ENCODE measurements at regions not wholly inside any gene's neighbourhood (a gene's known extent, or its start where the extent isn't known, plus 50 kb on each side); places are given as distances from the start of the nearest gene placed in this dataset.

DNA sequence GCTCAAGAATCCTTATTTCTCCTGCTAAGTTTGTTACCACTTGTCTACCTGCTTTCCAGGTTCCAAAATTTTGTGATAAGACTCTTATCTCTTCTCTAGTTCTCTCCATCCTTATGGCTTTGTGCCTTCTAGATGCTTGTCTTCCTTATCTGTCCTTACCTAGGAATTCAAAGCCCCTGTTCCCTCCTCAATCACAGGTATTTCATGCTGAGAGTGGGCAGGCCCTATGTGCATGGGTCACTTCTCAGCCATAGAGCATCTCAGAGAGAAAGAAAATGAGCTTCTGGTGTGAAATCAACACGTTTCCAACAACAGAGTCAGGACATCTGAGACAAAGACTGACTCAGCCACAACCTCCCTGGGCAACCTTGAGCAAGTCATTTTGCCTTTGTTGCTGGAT, 214.1 kb upstream of the TLE3 start:
- TF ChIP-seq, protein P1, sequence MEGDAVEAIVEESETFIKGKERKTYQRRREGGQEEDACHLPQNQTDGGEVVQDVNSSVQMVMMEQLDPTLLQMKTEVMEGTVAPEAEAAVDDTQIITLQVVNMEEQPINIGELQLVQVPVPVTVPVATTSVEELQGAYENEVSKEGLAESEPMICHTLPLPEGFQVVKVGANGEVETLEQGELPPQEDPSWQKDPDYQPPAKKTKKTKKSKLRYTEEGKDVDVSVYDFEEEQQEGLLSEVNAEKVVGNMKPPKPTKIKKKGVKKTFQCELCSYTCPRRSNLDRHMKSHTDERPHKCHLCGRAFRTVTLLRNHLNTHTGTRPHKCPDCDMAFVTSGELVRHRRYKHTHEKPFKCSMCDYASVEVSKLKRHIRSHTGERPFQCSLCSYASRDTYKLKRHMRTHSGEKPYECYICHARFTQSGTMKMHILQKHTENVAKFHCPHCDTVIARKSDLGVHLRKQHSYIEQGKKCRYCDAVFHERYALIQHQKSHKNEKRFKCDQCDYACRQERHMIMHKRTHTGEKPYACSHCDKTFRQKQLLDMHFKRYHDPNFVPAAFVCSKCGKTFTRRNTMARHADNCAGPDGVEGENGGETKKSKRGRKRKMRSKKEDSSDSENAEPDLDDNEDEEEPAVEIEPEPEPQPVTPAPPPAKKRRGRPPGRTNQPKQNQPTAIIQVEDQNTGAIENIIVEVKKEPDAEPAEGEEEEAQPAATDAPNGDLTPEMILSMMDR (conservative IDR thresholded peaks at IDR 0.05; ENCODE audit: low read length): no peak
- no peak for TF ChIP-seq EZH2phosphoT487 (IDR thresholded peaks at IDR 0.05; ENCODE audit: borderline replicate concordance, low read depth, low read length)

Data from OCI-LY7 (cell line).